SH-SY5Y (cell line): ENCODE measurements at regions not wholly inside any gene's neighbourhood (a gene's known extent, or its start where the extent isn't known, plus 50 kb on each side); places are given as distances from the start of the nearest gene placed in this dataset.

ENCODE experiments used
- GATA2 ChIP-seq: IDR thresholded peaks from 2 replicates; pipeline ENCODE4 v1.6.1; 2011; ENCODE audit warnings: mild to moderate bottlenecking, low read depth, low read length
- GATA3 ChIP-seq: IDR thresholded peaks from 2 replicates; pipeline ENCODE4 v1.6.1; 2011; ENCODE audit warnings: low read depth, mild to moderate bottlenecking, low read length, moderate library complexity

DNA sequence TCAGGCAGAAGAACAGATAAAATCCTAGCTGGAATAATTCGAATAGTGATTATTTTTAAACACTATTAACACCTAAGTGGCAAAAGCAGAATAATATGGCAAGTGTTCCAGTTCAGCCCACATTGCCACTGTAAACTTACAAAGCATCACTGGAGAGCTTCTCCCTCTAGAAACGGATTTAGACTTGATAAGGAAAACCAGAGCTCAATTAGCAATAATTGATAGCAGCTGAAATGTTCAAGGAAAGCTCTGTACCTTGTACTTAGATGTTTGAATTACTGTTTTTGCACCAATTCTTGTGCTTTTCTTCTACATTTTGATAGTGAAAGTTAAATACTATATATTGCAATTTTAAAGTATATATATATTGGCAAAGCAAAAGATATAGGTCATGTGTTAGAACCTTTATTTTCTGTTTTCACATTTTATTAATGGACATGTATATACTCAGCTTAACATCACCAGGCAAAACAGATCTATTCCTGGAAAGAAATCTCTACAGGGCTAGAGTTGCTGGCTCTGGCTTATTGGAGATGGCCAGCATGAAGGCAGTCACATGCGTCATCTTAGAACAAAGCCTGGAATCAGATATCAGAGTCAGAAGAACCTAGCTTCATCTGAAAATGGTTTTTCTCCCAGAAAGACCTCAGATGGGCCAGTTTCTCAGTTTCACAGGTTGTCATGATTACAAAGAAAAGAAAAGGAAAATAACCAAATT is 149.1 kb upstream of the CTAGE1 start:
- no peak; the same call in 1 of the 2 replicates for TF ChIP-seq GATA2
- no peak for TF ChIP-seq GATA3
